Endothelial cell of umbilical vein (primary cell): ENCODE measurements at regions not wholly inside any gene's neighbourhood (a gene's known extent, or its start where the extent isn't known, plus 50 kb on each side); places are given as distances from the start of the nearest gene placed in this dataset.

Experiments used
- BruUV-seq: library from RNA; stranded (reverse); fragments of 400-500 nt; replicated peaks from 2 replicates; lab custom pipeline; 2021; lab: Mats Ljungman, UMichigan
- CTCF ChIA-PET: fragments of 300-600, 350-600 bp; sonication (Branson Sonifier 250); formaldehyde crosslinking; loops from one replicate; lab custom pipeline; 2021; ENCODE audit warnings: antibody characterized with exemption, inconsistent platforms; lab: Charles Lee
- POLR2A ChIA-PET: fragments of 300-600, 350-600 bp; sonication (Branson Sonifier 250); formaldehyde crosslinking; loops from one replicate; lab custom pipeline; 2021; ENCODE audit warnings: antibody characterized with exemption, inconsistent platforms; lab: Charles Lee
- DNase-seq: peaks from one replicate; pipeline ENCODE4 v3.0.0-alpha.2; 2011; ENCODE audit warnings: low read depth, low spot score
- FAIRE-seq: peaks from 2 replicates; lab custom pipeline; 2011; peaks lifted over from hg19 to GRCh38; lab: Jason Lieb, UNC
- H2AFZ ChIP-seq: 2 replicates; pipeline ENCODE4 v1.6.0; 2012; ENCODE audit warnings: low read depth, low read length, control low read depth, inconsistent platforms
- H3K27ac ChIP-seq: 2 replicates; pipeline ENCODE4 v1.5.1; 2011; ENCODE audit warnings: low read depth, mild to moderate bottlenecking, control low read depth, low read length, moderate library complexity; ENCODE audit not compliant: insufficient read depth
- H3K27me3 ChIP-seq, 2 experiments: 2 replicates each; pipeline versions ENCODE4 v1.6.0 to v1.6.1; 2011; ENCODE audit warnings: low read length in 2 of 2, mixed read lengths in 1 of 2; ENCODE audit not compliant: control insufficient read depth in 2 of 2, insufficient read depth in 2 of 2
- H3K36me3 ChIP-seq, 2 experiments: 2 replicates in 1 of 2; 3 replicates in 1 of 2; pipeline ENCODE4 v1.5.1; 2011; ENCODE audit warnings: low read length in 2 of 2, mild to moderate bottlenecking in 1 of 2, moderate library complexity in 1 of 2; ENCODE audit not compliant: control insufficient read depth in 2 of 2, insufficient read depth in 2 of 2; ENCODE audit errors: extremely low read depth in 1 of 2
- H3K4me1 ChIP-seq: 3 replicates; pipeline ENCODE4 v1.5.1; 2011; ENCODE audit warnings: mild to moderate bottlenecking, low read length; ENCODE audit not compliant: control insufficient read depth, insufficient read depth; ENCODE audit errors: extremely low read depth
- H3K4me2 ChIP-seq: 2 replicates; pipeline ENCODE4 v1.6.1; 2011; ENCODE audit warnings: low read length, control low read depth, mixed read lengths; ENCODE audit not compliant: insufficient read depth
- H3K4me3 ChIP-seq, 3 experiments: fragments of 200-600 bp in 1 of 3; sonication (generic), shearing (Covaris generic) in 1 of 3; replicated peaks in 1 of 3; 2 replicates each; pipeline ENCODE4 v1.5.1; 2011 to 2016; ENCODE audit warnings: control low read depth in 3 of 3, low read length in 3 of 3, mild to moderate bottlenecking in 2 of 3, inconsistent platforms in 1 of 3, low read depth in 1 of 3, moderate library complexity in 1 of 3; ENCODE audit not compliant: insufficient read depth in 1 of 3
- H3K79me2 ChIP-seq: 2 replicates; pipeline ENCODE4 v1.6.0; 2012; ENCODE audit warnings: low read length, inconsistent platforms; ENCODE audit not compliant: control insufficient read depth, insufficient read depth
- H3K9ac ChIP-seq: replicated peaks from 2 replicates; pipeline ENCODE3; 2011; ENCODE audit warnings: low read length, control low read depth; ENCODE audit not compliant: insufficient read depth; ENCODE audit errors: extremely low read depth
- H3K9me1 ChIP-seq: replicated peaks from 3 replicates; pipeline ENCODE4 v1.6.0; 2011; ENCODE audit warnings: mild to moderate bottlenecking, low read length; ENCODE audit not compliant: control insufficient read depth, insufficient read depth; ENCODE audit errors: extremely low read depth
- H3K9me3 ChIP-seq: replicated peaks from 2 replicates; pipeline ENCODE4 v1.5.1; 2012; ENCODE audit warnings: low read length, inconsistent platforms; ENCODE audit not compliant: control insufficient read depth, insufficient read depth
- H4K20me1 ChIP-seq: replicated peaks from 2 replicates; pipeline ENCODE3; 2011; ENCODE audit warnings: mild to moderate bottlenecking, low read length; ENCODE audit not compliant: control insufficient read depth, insufficient read depth; ENCODE audit errors: extremely low read depth
- EZH2 ChIP-seq: IDR thresholded peaks from 2 replicates; pipeline ENCODE4 v1.6.1; 2012; ENCODE audit warnings: borderline replicate concordance, low read depth, mild to moderate bottlenecking, moderate library complexity, low read length, inconsistent platforms; ENCODE audit not compliant: severe bottlenecking
- FOS ChIP-seq: IDR thresholded peaks from 2 replicates; pipeline ENCODE4 v1.6.1; 2011; ENCODE audit warnings: mild to moderate bottlenecking, low read length, moderate library complexity, borderline replicate concordance; ENCODE audit not compliant: insufficient read depth
- GATA2 ChIP-seq: IDR thresholded peaks from 2 replicates; pipeline ENCODE4 v1.7.0; 2011; ENCODE audit warnings: low read depth, mild to moderate bottlenecking, moderate library complexity, mixed read lengths, low read length; ENCODE audit not compliant: insufficient read length, insufficient read depth
- JUN ChIP-seq: IDR thresholded peaks from 2 replicates; pipeline ENCODE4 v1.6.1; 2011; ENCODE audit warnings: borderline replicate concordance, low read depth; ENCODE audit not compliant: insufficient read length, insufficient read depth
- MYC ChIP-seq: IDR thresholded peaks from one replicate; pipeline ENCODE4 v1.6.1; 2011; ENCODE audit warnings: mild to moderate bottlenecking, low read depth, low read length
- POLR2A ChIP-seq: IDR thresholded peaks from 2 replicates; pipeline ENCODE4 v1.6.1; 2012; ENCODE audit warnings: low read depth, mild to moderate bottlenecking, control low read depth, low read length
- POLR2AphosphoS5 ChIP-seq: IDR thresholded peaks from 2 replicates; pipeline ENCODE4 v1.6.1; 2012; ENCODE audit warnings: low read depth, mild to moderate bottlenecking, control low read depth, low read length, moderate library complexity; ENCODE audit not compliant: insufficient read depth
- dilution Hi-C: fragments of 300-500 bp; cut with MboI; formaldehyde crosslinking; loops from one replicate; pipeline ENCODE4 v1.15.0; 2019; ENCODE audit warnings: low sequenced_read_pairs; ENCODE audit not compliant: extremely low pct_ligation_motif_present
- intact Hi-C: fragments of 100-400 bp; cut with micrococcal nuclease; formaldehyde crosslinking; loops from one replicate; pipeline ENCODE4 v1.10.0; 2022
- TF ChIP-seq, protein P1 (sequence below): IDR thresholded peaks from 2 replicates; pipeline ENCODE4 v1.6.1; 2011; ENCODE audit not compliant: insufficient read depth, insufficient read length
- TF ChIP-seq, protein P2 (sequence below), 2 donors: IDR thresholded peaks; 1 replicate in 1 of 2; 2 replicates in 1 of 2; pipeline ENCODE4 v1.5.1; 2011; ENCODE audit warnings: low read length in 2 of 2, mild to moderate bottlenecking in 2 of 2, moderate library complexity in 2 of 2, control low read depth in 1 of 2, inconsistent platforms in 1 of 2, low read depth in 1 of 2; ENCODE audit not compliant: insufficient read depth in 1 of 2; ENCODE audit errors: extremely low read depth in 1 of 2

DNA sequence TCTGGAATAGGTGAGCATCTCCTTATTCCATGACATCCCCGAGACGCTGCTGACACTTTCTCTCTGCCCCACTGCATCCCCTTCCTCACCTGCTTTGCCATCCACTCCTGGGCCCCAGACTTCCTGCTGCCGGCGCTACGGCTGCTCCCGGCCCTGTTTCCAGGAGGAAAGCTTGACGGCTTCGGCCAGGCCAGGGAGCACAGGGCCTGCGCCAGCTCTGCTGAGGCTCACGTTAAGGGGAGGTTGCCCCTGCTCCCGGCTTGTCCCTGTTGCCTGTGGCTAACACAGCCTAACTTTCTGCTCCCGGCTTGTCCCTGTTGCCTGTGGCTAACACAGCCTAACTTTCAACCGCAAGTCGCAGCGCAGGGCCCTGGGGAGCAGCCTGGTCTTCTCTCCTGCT lies 177.3 kb upstream of the RGMA start:
- Histone ChIP-seq H3K9ac (no peak overlapping the region), H3K27ac (no peak overlapping the region), H3K27me3 (no peaks in the 10 kb centered on the region), H3K79me2 (no peaks in the 10 kb centered on the region), H3K4me1 (no peaks in the 10 kb centered on the region), H4K20me1 (no peaks in the 10 kb centered on the region), H2AFZ (no peak overlapping the region), H3K9me1 (no peaks in the 10 kb centered on the region), H3K9me3 (peaks cover 4% of the 10 kb centered on the region), H3K4me3 (no peak overlapping the region), H3K4me2 (no peak overlapping the region), H3K36me3 (no peaks in the 10 kb centered on the region)
- CTCF ChIA-PET, result no interaction called here
- dilution Hi-C loops (no loop called here), intact Hi-C loops (no loop called here)
- TF ChIP-seq FOS, result no peak
- TF ChIP-seq POLR2A, result no peak
- TF ChIP-seq POLR2AphosphoS5, result no peak
- TF ChIP-seq, protein P1, sequence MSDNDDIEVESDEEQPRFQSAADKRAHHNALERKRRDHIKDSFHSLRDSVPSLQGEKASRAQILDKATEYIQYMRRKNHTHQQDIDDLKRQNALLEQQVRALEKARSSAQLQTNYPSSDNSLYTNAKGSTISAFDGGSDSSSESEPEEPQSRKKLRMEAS, result no peak
- TF ChIP-seq EZH2, result no peak
- TF ChIP-seq JUN, result no peak
- TF ChIP-seq GATA2, result no peak
- TF ChIP-seq, protein P2, sequence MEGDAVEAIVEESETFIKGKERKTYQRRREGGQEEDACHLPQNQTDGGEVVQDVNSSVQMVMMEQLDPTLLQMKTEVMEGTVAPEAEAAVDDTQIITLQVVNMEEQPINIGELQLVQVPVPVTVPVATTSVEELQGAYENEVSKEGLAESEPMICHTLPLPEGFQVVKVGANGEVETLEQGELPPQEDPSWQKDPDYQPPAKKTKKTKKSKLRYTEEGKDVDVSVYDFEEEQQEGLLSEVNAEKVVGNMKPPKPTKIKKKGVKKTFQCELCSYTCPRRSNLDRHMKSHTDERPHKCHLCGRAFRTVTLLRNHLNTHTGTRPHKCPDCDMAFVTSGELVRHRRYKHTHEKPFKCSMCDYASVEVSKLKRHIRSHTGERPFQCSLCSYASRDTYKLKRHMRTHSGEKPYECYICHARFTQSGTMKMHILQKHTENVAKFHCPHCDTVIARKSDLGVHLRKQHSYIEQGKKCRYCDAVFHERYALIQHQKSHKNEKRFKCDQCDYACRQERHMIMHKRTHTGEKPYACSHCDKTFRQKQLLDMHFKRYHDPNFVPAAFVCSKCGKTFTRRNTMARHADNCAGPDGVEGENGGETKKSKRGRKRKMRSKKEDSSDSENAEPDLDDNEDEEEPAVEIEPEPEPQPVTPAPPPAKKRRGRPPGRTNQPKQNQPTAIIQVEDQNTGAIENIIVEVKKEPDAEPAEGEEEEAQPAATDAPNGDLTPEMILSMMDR (IDR thresholded peaks at IDR 0.05; ENCODE audit: extremely low read depth in 1 of 2, insufficient read depth in 1 of 2, low read depth in 1 of 2, low read length in 2 of 2), result no peak
- no peak for TF ChIP-seq MYC
- FAIRE-seq (no peak), DNase-seq (no peak)
- no TSS peak for BruUV-seq
- POLR2A ChIA-PET, result no interaction called here
